ENCODE measurements at regions not wholly inside any gene's neighbourhood (a gene's known extent, or its start where the extent isn't known, plus 50 kb on each side); places are given as distances from the start of the nearest gene placed in this dataset.

DNA sequence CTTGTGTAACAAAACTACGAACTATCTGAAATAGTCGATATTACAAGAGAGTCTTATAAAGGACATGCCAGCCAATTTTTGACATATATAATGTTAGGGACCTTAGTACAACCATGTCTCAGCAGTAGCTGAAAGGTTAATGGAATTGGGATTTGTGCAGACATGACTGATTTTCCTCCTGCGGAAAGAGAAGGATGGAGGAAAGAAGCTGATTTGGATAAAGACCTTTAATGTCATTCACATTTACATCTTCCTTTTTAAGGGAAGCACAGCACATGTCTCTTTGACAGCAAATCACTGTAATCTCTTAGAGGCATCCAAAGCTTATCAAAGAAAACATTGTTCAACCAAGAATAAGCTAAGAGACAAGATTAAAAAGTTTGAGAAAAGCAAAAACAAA is 1976.2 kb upstream of the IGFBP7 start:
- Histone ChIP-seq H3K27ac (ENCODE audit: low read length) (no peak overlapping the region), H3K4me1 (ENCODE audit: control insufficient read depth, insufficient read depth, low read length) (no peaks in the 10 kb centered on the region), H3K4me3 (ENCODE audit: low read length) (no peak overlapping the region), H3K9me3 (ENCODE audit: control insufficient read depth, low read length) (no peaks in the 10 kb centered on the region), H3K27me3 (ENCODE audit: control insufficient read depth, insufficient read depth) (no peaks in the 10 kb centered on the region)
- intact Hi-C loops (cut with DNase I): no loop called here
- no peak for DNase-seq
- 71% methylated on average over 3 of the region's 3 CpGs for WGBS
- ATAC-seq: no peak

DNA sequence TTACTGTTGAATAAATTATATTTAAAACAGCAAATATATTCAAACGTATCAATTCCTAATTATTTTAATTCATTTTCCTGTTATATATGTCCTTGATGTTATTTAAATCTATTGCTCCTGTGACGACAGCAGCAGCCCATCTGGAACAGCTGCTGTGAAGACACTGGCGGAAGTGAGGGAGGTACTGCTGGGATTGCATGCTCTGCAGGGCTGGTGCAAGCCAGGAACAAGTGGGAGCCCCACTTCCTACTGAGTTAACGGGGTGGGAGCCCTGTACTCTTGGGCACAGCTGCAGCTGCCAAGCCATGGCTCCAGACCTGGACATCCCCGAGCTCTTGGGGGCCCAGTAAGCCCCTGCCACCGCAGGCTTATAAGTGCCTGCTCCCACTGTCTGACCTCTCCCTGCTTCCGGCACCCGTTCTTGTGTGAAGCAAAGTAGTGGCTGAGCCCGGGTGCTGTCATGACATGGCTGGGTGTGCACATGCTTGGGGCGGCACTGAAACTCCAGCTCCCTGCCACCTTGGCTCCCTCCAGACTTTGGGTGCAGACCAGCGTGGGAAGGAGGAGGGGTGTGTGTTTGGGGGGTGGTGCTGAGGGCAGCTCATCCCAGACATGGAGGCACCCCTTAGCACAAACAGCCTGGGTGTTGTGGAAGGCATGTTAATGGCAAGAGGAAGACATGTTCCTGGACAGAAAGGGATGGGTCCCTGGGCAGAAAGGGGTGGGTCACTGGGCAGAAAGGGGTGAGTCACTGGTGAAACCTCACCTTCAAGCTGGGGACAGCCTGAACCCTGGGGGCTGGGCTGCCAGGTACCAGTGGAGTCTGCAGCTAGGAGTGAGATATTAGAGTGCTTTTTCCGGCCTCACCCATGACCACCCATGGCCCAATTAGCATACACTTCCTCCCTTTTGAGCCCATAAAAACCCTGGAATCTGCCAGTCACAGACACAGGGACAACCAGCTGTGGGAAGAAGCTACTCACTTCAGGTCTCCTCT is 1981.3 kb upstream of the IGFBP7 start:
- DNase-seq (peak; percentile 8 to 36 (median 24)), ATAC-seq (no peak)
- WGBS: 75% methylated on average over 12 of the region's 12 CpGs
- H3K4me3 ChIP-seq (ENCODE audit: low read length): no peak overlapping the region
- no peak overlapping the region for H3K27ac ChIP-seq (ENCODE audit: low read length)
- no peaks in the 10 kb centered on the region for H3K9me3 ChIP-seq (ENCODE audit: control insufficient read depth, low read length)
- H3K27me3 ChIP-seq (ENCODE audit: control insufficient read depth, insufficient read depth): no peaks in the 10 kb centered on the region
- no peaks in the 10 kb centered on the region for H3K4me1 ChIP-seq (ENCODE audit: control insufficient read depth, insufficient read depth, low read length)
- intact Hi-C loops (cut with DNase I): no loop called here

DNA sequence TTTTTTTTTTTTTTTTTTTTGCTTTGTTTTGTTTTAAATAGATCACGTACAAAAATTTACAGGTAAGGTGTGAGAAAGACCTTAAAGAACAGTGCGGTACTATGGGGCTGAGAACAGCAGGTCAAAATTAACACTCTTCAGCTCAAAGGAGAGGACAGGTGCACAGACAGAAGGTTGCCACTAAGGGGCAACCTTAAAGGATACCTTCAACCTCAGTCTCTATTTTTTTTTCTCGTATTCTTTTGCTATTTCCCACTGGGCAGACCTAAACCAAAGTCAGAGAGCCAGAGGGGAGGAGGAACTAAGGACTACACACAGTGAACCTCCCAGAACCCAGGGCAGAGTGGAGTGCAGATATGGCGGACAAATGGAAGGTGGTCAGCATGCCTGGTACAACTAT is 1984.3 kb upstream of the IGFBP7 start:
- ATAC-seq: no peak
- H3K4me1 ChIP-seq (ENCODE audit: control insufficient read depth, insufficient read depth, low read length): no peaks in the 10 kb centered on the region
- no peaks in the 10 kb centered on the region for H3K9me3 ChIP-seq (ENCODE audit: control insufficient read depth, low read length)
- no peaks in the 10 kb centered on the region for H3K27me3 ChIP-seq (ENCODE audit: control insufficient read depth, insufficient read depth)
- no peak overlapping the region for H3K27ac ChIP-seq (ENCODE audit: low read length)
- 87% methylated on average over 4 of the region's 4 CpGs for WGBS
- no peak for DNase-seq
- no peak overlapping the region for H3K4me3 ChIP-seq (ENCODE audit: low read length)
- intact Hi-C loops (cut with DNase I): no loop called here

DNA sequence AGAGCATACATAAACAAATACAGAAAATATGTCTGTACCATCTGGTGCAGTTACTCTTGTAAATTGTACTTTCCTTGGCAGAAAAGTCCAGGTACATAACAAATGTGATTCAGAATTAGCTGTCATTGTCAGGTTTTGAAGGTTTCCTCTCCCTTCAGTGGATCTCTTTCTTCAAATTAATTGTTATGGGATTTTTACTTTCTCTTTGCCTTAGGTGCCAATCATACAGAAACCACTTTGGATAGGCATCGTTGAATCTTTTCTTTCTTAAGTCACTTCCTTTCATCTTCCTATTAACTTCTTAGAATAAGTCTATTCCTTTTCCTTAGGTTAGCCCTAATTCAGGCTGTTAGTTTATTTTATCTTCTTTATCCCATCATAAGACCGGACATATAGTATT is 1992.1 kb upstream of the IGFBP7 start:
- Histone ChIP-seq H3K27ac (ENCODE audit: low read length) (no peak overlapping the region), H3K27me3 (ENCODE audit: control insufficient read depth, insufficient read depth) (no peaks in the 10 kb centered on the region), H3K4me3 (ENCODE audit: low read length) (no peak overlapping the region), H3K4me1 (ENCODE audit: control insufficient read depth, insufficient read depth, low read length) (no peaks in the 10 kb centered on the region), H3K9me3 (ENCODE audit: control insufficient read depth, low read length) (no peaks in the 10 kb centered on the region)
- ATAC-seq: no peak
- 77% methylated on average over 2 of the region's 2 CpGs for WGBS
- DNase-seq: no peak
- intact Hi-C loops (cut with DNase I): no loop called here

DNA sequence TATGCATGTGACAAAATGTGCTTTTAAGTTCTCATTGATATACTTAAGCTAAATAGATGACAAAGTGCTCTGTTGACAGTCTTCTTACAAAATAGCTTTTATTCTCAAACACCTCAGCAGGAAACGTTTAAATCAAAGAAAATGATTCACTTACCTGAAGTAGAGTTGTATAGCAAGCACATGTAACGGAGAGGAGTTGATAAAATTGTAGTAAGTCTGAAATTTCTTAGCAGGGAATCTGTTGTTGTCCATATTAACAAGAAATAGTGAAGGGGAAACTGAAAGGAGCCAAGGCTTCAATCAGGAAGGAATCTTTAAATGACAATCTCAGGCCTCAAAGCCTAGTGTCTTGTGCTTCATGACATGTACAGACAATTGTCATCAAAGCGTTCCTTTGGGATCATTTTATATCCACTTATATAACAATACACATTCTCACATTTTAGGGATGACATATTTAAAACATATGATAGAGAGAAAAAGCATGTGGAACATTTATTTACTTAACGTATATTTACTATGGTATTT is 2010.2 kb upstream of the IGFBP7 start:
- Histone ChIP-seq H3K4me1 (ENCODE audit: control insufficient read depth, insufficient read depth, low read length) (no peaks in the 10 kb centered on the region), H3K27me3 (ENCODE audit: control insufficient read depth, insufficient read depth) (no peaks in the 10 kb centered on the region), H3K27ac (ENCODE audit: low read length) (no peak overlapping the region), H3K4me3 (ENCODE audit: low read length) (no peak overlapping the region), H3K9me3 (ENCODE audit: control insufficient read depth, low read length) (no peaks in the 10 kb centered on the region)
- DNase-seq (no peak), ATAC-seq (no peak)
- WGBS: 63% methylated on average over 4 of the region's 4 CpGs
- intact Hi-C loops (cut with DNase I): no loop called here

DNA sequence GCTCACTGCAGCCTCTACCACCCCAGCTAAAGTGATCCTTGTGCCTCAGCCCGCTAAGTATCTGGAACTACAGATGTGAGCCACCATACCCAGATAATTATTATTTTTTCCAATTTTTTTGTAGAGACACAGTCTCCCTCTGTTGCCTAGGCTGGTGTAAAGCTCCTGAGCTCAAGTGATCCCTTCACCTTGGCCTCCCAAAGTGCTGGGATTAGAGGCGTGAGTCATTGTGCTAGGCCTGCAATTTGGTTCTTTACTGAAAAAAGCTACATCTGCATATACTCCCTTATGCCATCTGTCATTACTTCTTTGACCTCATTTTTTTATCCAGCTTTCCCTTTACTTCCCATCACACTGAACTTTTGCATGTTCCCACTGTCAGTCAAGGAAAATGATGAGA is 2012.4 kb upstream of the IGFBP7 start:
- no peak for DNase-seq
- no peaks in the 10 kb centered on the region for H3K9me3 ChIP-seq (ENCODE audit: control insufficient read depth, low read length)
- WGBS: 38% methylated on average over 2 of the region's 2 CpGs
- no peak for ATAC-seq
- H3K27ac ChIP-seq (ENCODE audit: low read length): no peak overlapping the region
- H3K4me3 ChIP-seq (ENCODE audit: low read length): no peak overlapping the region
- H3K4me1 ChIP-seq (ENCODE audit: control insufficient read depth, insufficient read depth, low read length): no peaks in the 10 kb centered on the region
- intact Hi-C loops (cut with DNase I): no loop called here
- H3K27me3 ChIP-seq (ENCODE audit: control insufficient read depth, insufficient read depth): no peaks in the 10 kb centered on the region

DNA sequence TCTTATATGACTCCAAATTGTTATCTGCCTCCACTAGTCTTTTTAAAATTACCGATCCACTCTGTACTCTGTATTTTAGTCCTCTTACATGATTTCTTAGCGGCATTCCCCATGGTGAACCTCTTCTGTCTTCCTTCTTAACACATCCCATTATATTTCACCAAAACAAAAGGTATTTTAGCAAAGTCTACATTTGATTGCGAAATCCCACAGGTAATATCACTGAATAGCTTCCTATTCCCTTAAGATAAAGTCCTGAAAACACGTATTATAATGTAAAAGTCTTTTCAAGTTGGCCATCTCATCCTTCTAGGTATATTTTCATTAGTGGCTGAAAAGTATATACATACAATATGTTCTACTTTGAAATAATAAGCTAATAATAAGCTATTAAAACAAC is 2016.0 kb upstream of the IGFBP7 start:
- H3K27ac ChIP-seq (ENCODE audit: low read length): no peak overlapping the region
- H3K4me3 ChIP-seq (ENCODE audit: low read length): no peak overlapping the region
- H3K27me3 ChIP-seq (ENCODE audit: control insufficient read depth, insufficient read depth): no peaks in the 10 kb centered on the region
- no peaks in the 10 kb centered on the region for H3K9me3 ChIP-seq (ENCODE audit: control insufficient read depth, low read length)
- ATAC-seq (no peak), DNase-seq (no peak)
- WGBS: 78% methylated on average over 4 of the region's 4 CpGs
- intact Hi-C loops (cut with DNase I): no loop called here
- no peaks in the 10 kb centered on the region for H3K4me1 ChIP-seq (ENCODE audit: control insufficient read depth, insufficient read depth, low read length)

DNA sequence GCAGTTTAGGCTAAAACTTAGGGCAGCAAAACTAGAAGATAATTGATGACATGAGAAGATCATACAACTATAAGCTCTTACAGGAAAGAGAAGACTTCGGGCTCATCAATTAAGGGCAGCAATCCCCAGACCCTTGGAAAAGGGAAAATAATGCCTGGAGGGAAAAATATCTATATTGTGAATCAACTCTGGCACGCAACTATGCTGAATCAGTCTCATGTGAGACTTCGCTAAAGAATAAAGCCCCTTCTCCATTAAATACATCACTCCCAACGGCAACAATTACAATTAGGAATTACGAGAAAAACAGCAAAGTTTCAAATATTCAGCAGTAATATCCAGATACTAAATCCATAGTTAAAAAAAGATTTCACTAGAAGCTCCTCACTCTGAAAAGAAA is 2016.8 kb upstream of the IGFBP7 start:
- H3K9me3 ChIP-seq (ENCODE audit: control insufficient read depth, low read length): no peaks in the 10 kb centered on the region
- no peak overlapping the region for H3K27ac ChIP-seq (ENCODE audit: low read length)
- no peak for DNase-seq
- intact Hi-C loops (cut with DNase I): no loop called here
- H3K27me3 ChIP-seq (ENCODE audit: control insufficient read depth, insufficient read depth): no peaks in the 10 kb centered on the region
- no peak for ATAC-seq
- H3K4me1 ChIP-seq (ENCODE audit: control insufficient read depth, insufficient read depth, low read length): no peaks in the 10 kb centered on the region
- WGBS: 81% methylated on average over 5 of the region's 5 CpGs
- no peak overlapping the region for H3K4me3 ChIP-seq (ENCODE audit: low read length)

DNA sequence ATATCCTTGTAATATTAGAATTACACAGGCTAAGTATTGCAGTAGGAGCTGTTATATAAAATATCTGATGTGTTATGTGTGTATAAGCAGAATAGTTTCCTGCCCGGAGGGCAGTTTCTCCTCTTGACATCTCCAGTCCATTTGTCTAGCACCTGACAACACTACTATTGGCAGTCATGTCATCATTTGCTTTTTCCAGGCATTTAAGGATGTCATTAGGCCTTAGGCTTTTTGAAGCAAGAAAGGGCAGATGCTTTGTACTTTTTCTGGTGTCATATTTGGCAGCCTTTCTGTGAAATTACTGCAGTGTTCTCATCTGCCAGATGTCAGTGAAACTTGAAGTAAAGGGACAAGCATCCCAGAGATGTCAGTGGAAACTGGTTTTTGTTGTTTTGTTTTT is 2017.6 kb upstream of the IGFBP7 start:
- Histone ChIP-seq H3K4me1 (ENCODE audit: control insufficient read depth, insufficient read depth, low read length) (no peaks in the 10 kb centered on the region), H3K27me3 (ENCODE audit: control insufficient read depth, insufficient read depth) (no peaks in the 10 kb centered on the region), H3K9me3 (ENCODE audit: control insufficient read depth, low read length) (no peaks in the 10 kb centered on the region), H3K4me3 (ENCODE audit: low read length) (no peak overlapping the region), H3K27ac (ENCODE audit: low read length) (no peak overlapping the region)
- DNase-seq (no peak), ATAC-seq (no peak)
- intact Hi-C loops (cut with DNase I): no loop called here
- WGBS: 36% methylated on average over 1 of the region's 1 CpG

DNA sequence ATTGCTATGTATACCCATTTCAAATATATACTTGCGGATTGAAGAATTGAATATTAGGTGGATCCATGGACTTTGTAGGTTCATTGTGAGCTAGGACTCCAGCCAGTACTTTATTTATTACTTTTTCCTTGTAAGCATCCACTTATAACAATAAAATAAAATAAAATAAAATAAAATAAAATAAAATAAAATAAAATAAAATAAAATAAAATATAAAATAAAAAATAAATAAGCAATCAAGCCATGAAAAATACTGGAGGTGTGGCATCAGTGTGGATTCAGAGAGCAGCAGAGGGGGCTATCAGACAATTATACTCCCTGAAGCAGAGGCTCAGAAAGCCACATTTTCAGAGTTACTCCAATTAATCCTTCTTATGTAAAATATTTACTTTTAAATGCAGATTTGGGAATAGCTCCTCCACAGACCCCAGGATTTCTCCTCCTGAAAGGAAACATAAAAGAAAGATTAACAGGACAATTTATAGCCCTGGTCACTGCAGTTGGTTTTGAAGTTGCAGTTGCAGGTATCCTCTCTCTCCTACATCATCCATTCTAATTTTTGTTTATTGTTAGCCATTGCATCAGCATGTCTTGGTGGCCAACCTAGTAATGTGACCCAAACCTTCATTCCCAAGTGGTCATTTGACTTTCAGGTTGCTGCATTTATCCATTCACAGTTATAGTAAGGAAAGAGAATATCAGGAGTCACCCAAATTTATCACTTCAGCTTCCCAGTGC is 2025.2 kb upstream of the IGFBP7 start:
- Histone ChIP-seq H3K27me3 (ENCODE audit: control insufficient read depth, insufficient read depth) (no peaks in the 10 kb centered on the region), H3K27ac (ENCODE audit: low read length) (no peak overlapping the region), H3K4me1 (ENCODE audit: control insufficient read depth, insufficient read depth, low read length) (no peaks in the 10 kb centered on the region), H3K4me3 (ENCODE audit: low read length) (no peak overlapping the region), H3K9me3 (ENCODE audit: control insufficient read depth, low read length) (no peaks in the 10 kb centered on the region)
- no peak for DNase-seq
- intact Hi-C loops (cut with DNase I): no loop called here
- no peak for ATAC-seq
- WGBS: 95% methylated on average over 1 of the region's 1 CpG

DNA sequence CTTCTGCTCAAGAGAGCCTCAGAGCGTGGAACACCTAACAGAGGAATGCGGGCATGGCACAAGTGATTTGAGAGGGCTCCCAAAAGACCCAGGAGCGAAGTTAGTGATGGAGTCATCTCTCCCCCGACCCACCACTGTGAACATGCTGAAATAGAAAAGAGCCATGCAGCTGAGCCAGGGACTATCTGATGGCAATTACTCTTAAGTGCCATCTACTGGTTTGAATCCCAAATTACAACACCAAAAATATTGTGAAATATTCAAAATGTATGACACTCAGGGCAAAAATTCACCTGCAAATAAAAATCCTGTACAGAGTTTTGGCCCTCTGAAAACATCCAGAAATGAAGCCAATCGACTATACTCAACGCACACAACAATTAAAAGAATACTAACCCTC is 2038.9 kb upstream of the ADGRL3 start:
- DNase-seq (no peak), ATAC-seq (no peak)
- Histone ChIP-seq H3K4me3 (ENCODE audit: low read length) (no peak overlapping the region), H3K27ac (ENCODE audit: low read length) (no peak overlapping the region), H3K4me1 (ENCODE audit: control insufficient read depth, insufficient read depth, low read length) (no peaks in the 10 kb centered on the region), H3K9me3 (ENCODE audit: control insufficient read depth, low read length) (no peaks in the 10 kb centered on the region), H3K27me3 (ENCODE audit: control insufficient read depth, insufficient read depth) (no peaks in the 10 kb centered on the region)
- intact Hi-C loops (cut with DNase I): no loop called here
- 76% methylated on average over 6 of the region's 6 CpGs for WGBS
